ENCODE measurements at regions not wholly inside any gene's neighbourhood (a gene's known extent, or its start where the extent isn't known, plus 50 kb on each side); places are given as distances from the start of the nearest gene placed in this dataset.

GRCh38 chr6:41404182-41404845, 68.9 kb downstream of the NCR2 start:
- ChIA-PET POLR2A (no interaction called here), CTCF (no interaction called here)
- Mint-ChIP-seq H3K4me1 (no peaks in the 10 kb centered on the region), H3K9me3 (peaks cover 2% of the 10 kb centered on the region), H3K27me3 (peaks cover 20% of the 10 kb centered on the region), H3K4me3 (no peak overlapping the region), H3K36me3 (ENCODE audit: low read depth) (no peaks in the 10 kb centered on the region), H3K27ac (no peak overlapping the region)
- DNase-seq: no peak

GRCh38 chr6:41405941-41406727, 70.7 kb downstream of the NCR2 start:
- Mint-ChIP-seq H3K4me1 (no peaks in the 10 kb centered on the region), H3K27ac (no peak overlapping the region), H3K9me3 (peaks cover 2% of the 10 kb centered on the region), H3K36me3 (ENCODE audit: low read depth) (no peaks in the 10 kb centered on the region), H3K4me3 (no peak overlapping the region), H3K27me3 (peaks cover 22% of the 10 kb centered on the region)
- ChIA-PET POLR2A (no interaction called here), CTCF (no interaction called here)
- no peak for DNase-seq

GRCh38 chr6:41406728-41407489, 71.5 kb downstream of the NCR2 start:
- Mint-ChIP-seq H3K4me3 (no peak overlapping the region), H3K27ac (no peak overlapping the region), H3K27me3 (peaks cover 20% of the 10 kb centered on the region), H3K9me3 (no peaks in the 10 kb centered on the region), H3K36me3 (ENCODE audit: low read depth) (no peaks in the 10 kb centered on the region), H3K4me1 (no peaks in the 10 kb centered on the region)
- DNase-seq: no peak
- ChIA-PET CTCF (no interaction called here), POLR2A (no interaction called here)

GRCh38 chr6:41408576-41408975, 73.2 kb downstream of the NCR2 start:
- DNase-seq: no peak
- Mint-ChIP-seq H3K9me3 (no peaks in the 10 kb centered on the region), H3K27ac (no peak overlapping the region), H3K27me3 (peaks cover 19% of the 10 kb centered on the region), H3K36me3 (ENCODE audit: low read depth) (no peaks in the 10 kb centered on the region), H3K4me1 (no peaks in the 10 kb centered on the region), H3K4me3 (no peak overlapping the region)
- ChIA-PET POLR2A (no interaction called here), CTCF (no interaction called here)

- no peaks in the 10 kb centered on the region for H3K9me3 Mint-ChIP-seq
- no peak overlapping the region for H3K4me3 Mint-ChIP-seq
- no peak overlapping the region for H3K27ac Mint-ChIP-seq
- no peak for DNase-seq
- H3K36me3 Mint-ChIP-seq (ENCODE audit: low read depth): no peaks in the 10 kb centered on the region
- H3K4me1 Mint-ChIP-seq: no peaks in the 10 kb centered on the region
- POLR2A ChIA-PET: no interaction called here
- H3K27me3 Mint-ChIP-seq: peaks cover 20% of the 10 kb centered on the region
- CTCF ChIA-PET: no interaction called here
Observed at GRCh38 chr6:41408982-41409381, 73.6 kb downstream of the NCR2 start.

- POLR2A ChIA-PET: no interaction called here
- Mint-ChIP-seq H3K4me1 (no peaks in the 10 kb centered on the region), H3K27ac (no peak overlapping the region), H3K4me3 (no peak overlapping the region), H3K27me3 (peaks cover 24% of the 10 kb centered on the region), H3K9me3 (no peaks in the 10 kb centered on the region), H3K36me3 (ENCODE audit: low read depth) (no peaks in the 10 kb centered on the region)
- CTCF ChIA-PET: no interaction called here
- DNase-seq: no peak
Observed at GRCh38 chr6:41409489-41409888, 74.1 kb downstream of the NCR2 start.

GRCh38 chr6:41411961-41412360, 76.6 kb downstream of the NCR2 start:
- Mint-ChIP-seq H3K36me3 (ENCODE audit: low read depth) (no peaks in the 10 kb centered on the region), H3K9me3 (no peaks in the 10 kb centered on the region), H3K4me3 (no peak overlapping the region), H3K27me3 (peaks cover 42% of the 10 kb centered on the region), H3K27ac (no peak overlapping the region), H3K4me1 (no peaks in the 10 kb centered on the region)
- ChIA-PET POLR2A (no interaction called here), CTCF (no interaction called here)
- DNase-seq: no peak

- no peaks in the 10 kb centered on the region for H3K4me1 Mint-ChIP-seq
- no peak overlapping the region for H3K4me3 Mint-ChIP-seq
- H3K36me3 Mint-ChIP-seq (ENCODE audit: low read depth): no peaks in the 10 kb centered on the region
- CTCF ChIA-PET: interaction anchor here (0.7 kb wide), 1 partner anchor 12 kb away, joined by 3 read pairs; no protein-coding TSS in a partner anchor
- peaks cover 53% of the 10 kb centered on the region for H3K27me3 Mint-ChIP-seq
- DNase-seq: no peak
- no peaks in the 10 kb centered on the region for H3K9me3 Mint-ChIP-seq
- POLR2A ChIA-PET: no interaction called here
- H3K27ac Mint-ChIP-seq: no peak overlapping the region
Observed at GRCh38 chr6:41413250-41413649, 77.8 kb downstream of the NCR2 start.

- H3K27ac Mint-ChIP-seq: no peak overlapping the region
- H3K4me3 Mint-ChIP-seq: no peak overlapping the region
- peaks cover 66% of the 10 kb centered on the region for H3K27me3 Mint-ChIP-seq
- ChIA-PET POLR2A (no interaction called here), CTCF (interaction anchor here (0.7 kb wide), 1 partner anchor 29 kb away, joined by 3 read pairs; no protein-coding TSS in a partner anchor)
- no peaks in the 10 kb centered on the region for H3K36me3 Mint-ChIP-seq (ENCODE audit: low read depth)
- DNase-seq: no peak
- H3K4me1 Mint-ChIP-seq: no peaks in the 10 kb centered on the region
- H3K9me3 Mint-ChIP-seq: no peaks in the 10 kb centered on the region
Observed at GRCh38 chr6:41416501-41416837, 81.1 kb downstream of the NCR2 start.

- H3K27ac Mint-ChIP-seq: no peak overlapping the region
- H3K9me3 Mint-ChIP-seq: no peaks in the 10 kb centered on the region
- H3K4me1 Mint-ChIP-seq: no peaks in the 10 kb centered on the region
- no peak overlapping the region for H3K4me3 Mint-ChIP-seq
- ChIA-PET POLR2A (no interaction called here), CTCF (no interaction called here)
- no peak for DNase-seq
- H3K27me3 Mint-ChIP-seq: peaks cover 75% of the 10 kb centered on the region
- no peaks in the 10 kb centered on the region for H3K36me3 Mint-ChIP-seq (ENCODE audit: low read depth)
Observed at GRCh38 chr6:41418741-41419140, 83.3 kb downstream of the NCR2 start.

- H3K4me3 Mint-ChIP-seq: no peak overlapping the region
- no peaks in the 10 kb centered on the region for H3K4me1 Mint-ChIP-seq
- peaks cover 70% of the 10 kb centered on the region for H3K27me3 Mint-ChIP-seq
- no peak for DNase-seq
- no peaks in the 10 kb centered on the region for H3K36me3 Mint-ChIP-seq (ENCODE audit: low read depth)
- ChIA-PET CTCF (no interaction called here), POLR2A (no interaction called here)
- no peak overlapping the region for H3K27ac Mint-ChIP-seq
- H3K9me3 Mint-ChIP-seq: no peaks in the 10 kb centered on the region
Observed at GRCh38 chr6:41419385-41419784, 84.0 kb downstream of the NCR2 start.

GRCh38 chr6:41420186-41420585, 84.8 kb downstream of the NCR2 start:
- POLR2A ChIA-PET: no interaction called here
- CTCF ChIA-PET: interaction anchor here (1.2 to 2.4 kb wide), 2 partner anchors 172 to 183 kb away, joined by 3 to 9 read pairs; no protein-coding TSS in a partner anchor
- Mint-ChIP-seq H3K36me3 (ENCODE audit: low read depth) (no peaks in the 10 kb centered on the region), H3K4me3 (no peak overlapping the region), H3K9me3 (no peaks in the 10 kb centered on the region), H3K4me1 (no peaks in the 10 kb centered on the region), H3K27ac (no peak overlapping the region), H3K27me3 (peaks cover 64% of the 10 kb centered on the region)
- DNase-seq: no peak

GRCh38 chr6:41422161-41422560, 86.8 kb downstream of the NCR2 start:
- CTCF ChIA-PET: interaction anchor here (1.0 to 2.4 kb wide), 2 partner anchors 20 to 170 kb away, joined by 3 to 9 read pairs; no protein-coding TSS in a partner anchor
- no peak for DNase-seq
- no peaks in the 10 kb centered on the region for H3K9me3 Mint-ChIP-seq

More at GRCh38 chr6:41422161-41422560, 86.8 kb downstream of the NCR2 start:
- Mint-ChIP-seq H3K4me3 (no peak overlapping the region), H3K4me1 (no peaks in the 10 kb centered on the region), H3K36me3 (ENCODE audit: low read depth) (no peaks in the 10 kb centered on the region), H3K27me3 (peaks cover 44% of the 10 kb centered on the region), H3K27ac (no peak overlapping the region)
- POLR2A ChIA-PET: no interaction called here

All from activated CD4-positive, alpha-beta memory T cell treated with anti-CD3 and anti-CD28 coated beads, Interleukin-2, amount 10 ng/mL, durations not matched to agents 7 days and 5 days (primary cell).